IMR-90 (cell line): ENCODE measurements at regions not wholly inside any gene's neighbourhood (a gene's known extent, or its start where the extent isn't known, plus 50 kb on each side); places are given as distances from the start of the nearest gene placed in this dataset.

Experiments
- ATAC-seq: fragments of 200-7000 bp; cut with Tn5 transposase; 2 replicates; pipeline ENCODE4 v1.9.1; 2020; ENCODE audit warnings: low read depth, mild to moderate bottlenecking, moderate library complexity
- BruUV-seq: library from RNA; stranded (reverse); fragments of 400-500 nt; replicated peaks from 2 replicates; lab custom pipeline; 2021; lab: Mats Ljungman, UMichigan
- CTCF ChIA-PET: fragments of 300-600 bp; formaldehyde crosslinking; extraction: SDS; loops from one replicate; lab custom pipeline; 2021; ENCODE audit warnings: antibody characterized with exemption; lab: Yijun Ruan, JAX
- POLR2A ChIA-PET: fragments of 300-600 bp; sonication (Branson Sonifier 250); formaldehyde crosslinking; loops from one replicate; lab custom pipeline; 2022; ENCODE audit warnings: antibody characterized with exemption; ENCODE audit not compliant: unreplicated experiment; lab: Charles Lee
- DNase-seq: peaks from one replicate; pipeline ENCODE4 v3.0.0; 2013
- H2AFZ ChIP-seq: replicated peaks from 2 replicates; pipeline ENCODE3; 2013; ENCODE audit warnings: low read length, mild to moderate bottlenecking; ENCODE audit not compliant: poor library complexity
- H2AK5ac ChIP-seq: 2 replicates; pipeline ENCODE4 v1.6.1; 2013; ENCODE audit warnings: low read depth, low read length, inconsistent platforms
- H2AK9ac ChIP-seq: replicated peaks from 2 replicates; pipeline ENCODE3; 2013; ENCODE audit warnings: mild to moderate bottlenecking, low read depth, low read length, moderate library complexity; ENCODE audit not compliant: poor library complexity
- H2BK120ac ChIP-seq: 2 replicates; pipeline ENCODE4 v1.6.1; 2013; ENCODE audit warnings: low read depth, low read length, inconsistent platforms
- H2BK15ac ChIP-seq: 3 replicates; pipeline ENCODE4 v1.6.1; 2013; ENCODE audit warnings: low read depth, low read length, inconsistent platforms
- H2BK20ac ChIP-seq: 2 replicates; pipeline ENCODE4 v1.6.1; 2013; ENCODE audit warnings: low read depth, mild to moderate bottlenecking, inconsistent platforms, low read length, moderate library complexity
- H2BK5ac ChIP-seq: 2 replicates; pipeline ENCODE4 v1.6.1; 2013; ENCODE audit warnings: mild to moderate bottlenecking, low read depth, low read length, inconsistent platforms; ENCODE audit not compliant: poor library complexity, severe bottlenecking
- H3K14ac ChIP-seq: replicated peaks from 2 replicates; pipeline ENCODE4 v1.6.1; 2013; ENCODE audit warnings: low read depth, low read length, inconsistent platforms
- H3K18ac ChIP-seq: 2 replicates; pipeline ENCODE4 v1.6.1; 2013; ENCODE audit warnings: low read depth, low read length, control low read depth
- H3K23ac ChIP-seq: 2 replicates; pipeline ENCODE4 v1.6.1; 2013; ENCODE audit warnings: low read depth, low read length, inconsistent platforms
- H3K27ac ChIP-seq: 2 replicates; pipeline ENCODE4 v1.5.1; 2013; ENCODE audit warnings: mild to moderate bottlenecking, control low read depth, low read length; ENCODE audit not compliant: insufficient read depth
- H3K27me3 ChIP-seq: 2 replicates; pipeline ENCODE4 v1.6.1; 2013; ENCODE audit warnings: low read length; ENCODE audit not compliant: control insufficient read depth, insufficient read depth
- H3K36me3 ChIP-seq: 2 replicates; pipeline ENCODE4 v1.6.1; 2013; ENCODE audit warnings: low read length, mixed read lengths; ENCODE audit not compliant: control insufficient read depth, insufficient read depth
- H3K4ac ChIP-seq: 2 replicates; pipeline ENCODE4 v1.6.1; 2013; ENCODE audit warnings: low read depth, low read length, inconsistent platforms
- H3K4me1 ChIP-seq: 2 replicates; pipeline ENCODE4 v1.6.1; 2013; ENCODE audit warnings: low read length, mixed read lengths; ENCODE audit not compliant: control insufficient read depth, insufficient read depth
- H3K4me2 ChIP-seq: 2 replicates; pipeline ENCODE4 v1.6.1; 2013; ENCODE audit warnings: low read depth, mild to moderate bottlenecking, control low read depth, low read length, moderate library complexity
- H3K4me3 ChIP-seq: 2 replicates; pipeline ENCODE4 v1.5.1; 2013; ENCODE audit warnings: low read depth, mild to moderate bottlenecking, control low read depth, low read length, moderate library complexity; ENCODE audit not compliant: insufficient read depth
- H3K56ac ChIP-seq: 2 replicates; pipeline ENCODE4 v1.6.1; 2013; ENCODE audit warnings: low read length, inconsistent platforms; ENCODE audit not compliant: insufficient read depth; ENCODE audit errors: extremely low read depth
- H3K79me1 ChIP-seq, 2 experiments: 2 replicates each; pipeline ENCODE4 v1.6.1; 2013; ENCODE audit warnings: low read length in 2 of 2, inconsistent platforms in 1 of 2, low read depth in 1 of 2
- H3K9ac ChIP-seq: 2 replicates; pipeline ENCODE4 v1.6.1; 2013; ENCODE audit warnings: low read depth, low read length, control low read depth
- H3K9me1 ChIP-seq: 2 replicates; pipeline ENCODE4 v1.6.1; 2013; ENCODE audit warnings: low read length, inconsistent platforms; ENCODE audit not compliant: insufficient read depth
- H3K9me3 ChIP-seq: 2 replicates; pipeline ENCODE4 v1.6.1; 2013; ENCODE audit warnings: low read length; ENCODE audit not compliant: control insufficient read depth, insufficient read depth
- H4K20me1 ChIP-seq: 2 replicates; pipeline ENCODE4 v1.6.1; 2013; ENCODE audit warnings: low read length, inconsistent platforms; ENCODE audit not compliant: insufficient read depth
- H4K5ac ChIP-seq: 2 replicates; pipeline ENCODE4 v1.6.1; 2013; ENCODE audit warnings: mild to moderate bottlenecking, low read depth, low read length, control low read depth
- H4K8ac ChIP-seq, 2 experiments: 2 replicates each; pipeline ENCODE4 v1.6.1; 2013; ENCODE audit warnings: low read depth in 2 of 2, low read length in 2 of 2, control low read depth in 1 of 2, inconsistent platforms in 1 of 2
- H4K91ac ChIP-seq: 2 replicates; pipeline ENCODE4 v1.6.1; 2013; ENCODE audit warnings: low read depth, low read length, inconsistent platforms; ENCODE audit not compliant: insufficient read depth
- CEBPB ChIP-seq: IDR thresholded peaks from 2 replicates; pipeline ENCODE4 v1.6.1; 2012; ENCODE audit warnings: low read depth, low read length, improper control_type of control experiment
- CHD1 ChIP-seq: IDR thresholded peaks from 2 replicates; pipeline ENCODE4 v1.6.1; 2012; ENCODE audit warnings: low read depth, low read length, improper control_type of control experiment
- CTCF ChIP-seq: conservative IDR thresholded peaks from 2 replicates; pipeline ENCODE4 v1.5.1; 2012; ENCODE audit warnings: mild to moderate bottlenecking, low read depth, low read length, improper control_type of control experiment
- MAFK ChIP-seq: IDR thresholded peaks from 2 replicates; pipeline ENCODE4 v1.6.1; 2012; ENCODE audit warnings: low read depth, low read length, improper control_type of control experiment
- MAZ ChIP-seq: IDR thresholded peaks from 2 replicates; pipeline ENCODE4 v1.6.1; 2012; ENCODE audit warnings: low read depth, mild to moderate bottlenecking, low read length, improper control_type of control experiment, moderate library complexity, borderline replicate concordance
- RAD21 ChIP-seq: IDR thresholded peaks from 2 replicates; pipeline ENCODE4 v1.6.1; 2012; ENCODE audit warnings: low read length, improper control_type of control experiment
- USF2 ChIP-seq: fragments of 150-350 bp; IDR thresholded peaks from 2 replicates; pipeline ENCODE4 v1.6.1; 2017; ENCODE audit warnings: mild to moderate bottlenecking, antibody characterized with exemption, low read length, low read depth
- WGBS, 2 experiments: methylation state at CpG; one replicate each; pipeline versions ENCODE4 v1.1.5 to v1.1.7; 2013; ENCODE audit warnings: missing lambda C conversion rate in 2 of 2; ENCODE audit not compliant: insufficient read length in 1 of 2; ENCODE audit errors: extremely low coverage in 2 of 2; 5-methylcytosine and 5-hydroxymethylcytosine counted together
- dilution Hi-C: fragments of 300-500 bp; cut with HindIII; formaldehyde crosslinking; loops from one replicate; pipeline ENCODE4 v1.14.3; 2018; ENCODE audit warnings: low sequenced_read_pairs; ENCODE audit not compliant: unreplicated experiment
- in situ Hi-C: fragments of 300-500 bp; cut with MboI; formaldehyde crosslinking; loops from 3 replicates; pipeline ENCODE4 v1.14.3; 2019; ENCODE audit warnings: low sequenced_read_pairs, inconsistent platforms, mixed read lengths
- intact Hi-C: fragments of 100-400 bp; cut with micrococcal nuclease; formaldehyde crosslinking; loops from 2 replicates; pipeline ENCODE4 v1.10.0; 2022

GRCh38 chr5:21094619-21095018 is 1106.6 kb upstream of the CDH18 start:
- DNase-seq (no peak), ATAC-seq (no peak)
- Histone ChIP-seq H3K18ac (no peak overlapping the region), H2AK5ac (no peak overlapping the region), H3K79me1 (no peaks in the 10 kb centered on the region), H3K9me3 (peaks cover 2% of the 10 kb centered on the region; the same call in 1 of the 2 replicates), H3K36me3 (no peaks in the 10 kb centered on the region), H4K5ac (no peak overlapping the region), H4K20me1 (no peaks in the 10 kb centered on the region), H3K9me1 (no peaks in the 10 kb centered on the region), H4K91ac (no peak overlapping the region), H3K27ac (no peak overlapping the region), H2BK15ac (no peak overlapping the region), H2BK120ac (no peak overlapping the region), H3K4me1 (no peaks in the 10 kb centered on the region), H2BK20ac (no peak overlapping the region), H3K14ac (no peak overlapping the region), H3K4ac (no peak overlapping the region), H3K4me3 (no peak overlapping the region), H3K4me2 (no peak overlapping the region), H3K56ac (no peak overlapping the region), H2AFZ (no peak overlapping the region), H4K8ac (no peak overlapping the region), H3K27me3 (no peaks in the 10 kb centered on the region), H2BK5ac (no peak overlapping the region), H3K23ac (no peak overlapping the region), H2AK9ac (no peak overlapping the region), H3K9ac (no peak overlapping the region)
- WGBS, 2 experiments, result no CpG with 5 or more reads among the region's 2 CpGs
- dilution Hi-C loops, result no loop called here
- intact Hi-C loops, result no loop called here
- TF ChIP-seq MAFK, result peak; percentile 59
- TF ChIP-seq USF2, result no peak
- TF ChIP-seq MAZ, result no peak
- no peak for TF ChIP-seq CEBPB
- no peak for TF ChIP-seq CHD1
- no peak for TF ChIP-seq CTCF
- TF ChIP-seq RAD21, result no peak
- in situ Hi-C loops, result no loop called here
- CTCF ChIA-PET, result no interaction called here
- BruUV-seq, result no TSS peak
- POLR2A ChIA-PET, result no interaction called here
